Stomach (tissue), 8 donors: ENCODE measurements at regions not wholly inside any gene's neighbourhood (a gene's known extent, or its start where the extent isn't known, plus 50 kb on each side); places are given as distances from the start of the nearest gene placed in this dataset.

Experiments used
- DNase-seq, 2 donors: peaks; one replicate each; pipeline versions ENCODE4 v3.0.0 to v3.0.0-alpha.2; 2013 to 2019
- H3K27ac ChIP-seq, 5 donors: fragments of 200-600 bp in 4 of 5; sonication (generic) in 4 of 5; one replicate each; pipeline ENCODE4 v1.5.1; 2013 to 2019; ENCODE audit warnings: mild to moderate bottlenecking in 1 of 5, moderate library complexity in 1 of 5
- H3K27me3 ChIP-seq, 3 donors: fragments of 200-600 bp; sonication (generic); one replicate each; pipeline ENCODE4 v1.5.1; 2017 to 2019; ENCODE audit warnings: mixed run types in 1 of 3
- H3K36me3 ChIP-seq, 4 donors: fragments of 200-600 bp; sonication (generic); 1 replicate in 3 of 4; 2 replicates in 1 of 4; pipeline ENCODE4 v1.5.1; 2016 to 2019
- H3K4me1 ChIP-seq, 4 donors: fragments of 200-600 bp; sonication (generic); one replicate each; pipeline ENCODE4 v1.5.1; 2016 to 2019
- H3K4me3 ChIP-seq, 4 donors: fragments of 200-600 bp; sonication (generic) in 3 of 4; one replicate each; pipeline ENCODE4 v1.5.1; 2016 to 2019; ENCODE audit warnings: mild to moderate bottlenecking in 1 of 4
- H3K9me3 ChIP-seq, 4 donors: fragments of 200-600 bp; sonication (generic); one replicate each; pipeline ENCODE4 v1.5.1; 2016 to 2019
- CTCF ChIP-seq, 7 experiments: fragments of 450-650 bp in 4 of 7; fragments of 200-600 bp in 3 of 7; sonication (generic) in 3 of 7; IDR thresholded peaks; one replicate each; pipeline ENCODE4 v1.5.1; 2016 to 2019; ENCODE audit warnings: antibody characterized with exemption in 7 of 7, control low read depth in 2 of 7, mild to moderate bottlenecking in 1 of 7
- EP300 ChIP-seq: sonication (generic); formaldehyde crosslinking; IDR thresholded peaks from one replicate; pipeline ENCODE4 v1.6.1; 2017; ENCODE audit warnings: antibody characterized with exemption
- POLR2A ChIP-seq, 4 donors: fragments of 450-650 bp; IDR thresholded peaks; one replicate each; pipeline ENCODE4 v1.6.1; 2016; ENCODE audit warnings: antibody characterized with exemption in 4 of 4, control low read depth in 2 of 4, mild to moderate bottlenecking in 1 of 4, moderate library complexity in 1 of 4
- POLR2AphosphoS5 ChIP-seq, 3 donors: sonication (generic); formaldehyde crosslinking; IDR thresholded peaks; one replicate each; pipeline ENCODE4 v1.6.1; 2016; ENCODE audit warnings: antibody characterized with exemption in 3 of 3
- WGBS, 5 donors: extraction: QIAGEN DNeasy Blood & Tissue Kit in 3 of 5; methylation state at CpG; one replicate each; pipeline versions ENCODE4 v1.1.5 to v1.1.7; 2013 to 2018; 5-methylcytosine and 5-hydroxymethylcytosine counted together
- intact Hi-C: fragments of 100-400 bp; cut with DNase I; formaldehyde crosslinking; loops from one replicate; pipeline ENCODE4 v1.15.1; 2023; ENCODE audit warnings: low total_unique reads
- donor health status: healthy with polysubstance abuse.
- donor health status: Bipolar disorder and iron deficiency.
- donor health status: healthy.

GRCh38 chr4:186342582-186342981 is 76.6 kb downstream of the F11 start:
- no peak overlapping the region for H3K4me3 ChIP-seq
- intact Hi-C loops, result no loop called here
- H3K27ac ChIP-seq, result no peak overlapping the region
- H3K4me1 ChIP-seq, result no peaks in the 10 kb centered on the region
- no peak for TF ChIP-seq EP300
- TF ChIP-seq POLR2AphosphoS5 (IDR thresholded peaks at IDR 0.05), result no peak
- TF ChIP-seq CTCF (IDR thresholded peaks at IDR 0.05), result no peak
- TF ChIP-seq POLR2A (IDR thresholded peaks at IDR 0.05), result no peak
- 80 to 94% (median 88%) methylated on average over 5 of the region's 5 CpGs for WGBS, 5 donors
- peaks cover 0 to 10% (median 3%) of the 10 kb centered on the region in 4 donors for H3K9me3 ChIP-seq
- H3K36me3 ChIP-seq, result no peaks in the 10 kb centered on the region
- no peak for DNase-seq
- H3K27me3 ChIP-seq, result peaks cover 0 to 8% (median 0%) of the 10 kb centered on the region in 3 donors

- 84 to 94% (median 92%) methylated on average over 5 of the region's 5 CpGs for WGBS, 5 donors
- intact Hi-C loops, result no loop called here
- no peaks in the 10 kb centered on the region for H3K36me3 ChIP-seq
- no peak for DNase-seq
- H3K9me3 ChIP-seq, result peaks cover 0 to 10% (median 3%) of the 10 kb centered on the region in 4 donors
- H3K27me3 ChIP-seq, result peaks cover 0 to 8% (median 0%) of the 10 kb centered on the region in 3 donors
- no peak overlapping the region for H3K4me3 ChIP-seq
- TF ChIP-seq POLR2AphosphoS5 (IDR thresholded peaks at IDR 0.05) (no peak), CTCF (IDR thresholded peaks at IDR 0.05) (no peak), EP300 (no peak), POLR2A (IDR thresholded peaks at IDR 0.05) (no peak)
- H3K27ac ChIP-seq, result no peak overlapping the region
- H3K4me1 ChIP-seq, result no peaks in the 10 kb centered on the region
Observed at GRCh38 chr4:186341655-186342054, 75.7 kb downstream of the F11 start.
